Fibroblast of skin of right biceps (primary cell): ENCODE measurements at regions not wholly inside any gene's neighbourhood (a gene's known extent, or its start where the extent isn't known, plus 50 kb on each side); places are given as distances from the start of the nearest gene placed in this dataset.

ENCODE experiments used
- DNase-seq: peaks from one replicate; pipeline ENCODE4 v3.0.0-alpha.2; 2013

DNA sequence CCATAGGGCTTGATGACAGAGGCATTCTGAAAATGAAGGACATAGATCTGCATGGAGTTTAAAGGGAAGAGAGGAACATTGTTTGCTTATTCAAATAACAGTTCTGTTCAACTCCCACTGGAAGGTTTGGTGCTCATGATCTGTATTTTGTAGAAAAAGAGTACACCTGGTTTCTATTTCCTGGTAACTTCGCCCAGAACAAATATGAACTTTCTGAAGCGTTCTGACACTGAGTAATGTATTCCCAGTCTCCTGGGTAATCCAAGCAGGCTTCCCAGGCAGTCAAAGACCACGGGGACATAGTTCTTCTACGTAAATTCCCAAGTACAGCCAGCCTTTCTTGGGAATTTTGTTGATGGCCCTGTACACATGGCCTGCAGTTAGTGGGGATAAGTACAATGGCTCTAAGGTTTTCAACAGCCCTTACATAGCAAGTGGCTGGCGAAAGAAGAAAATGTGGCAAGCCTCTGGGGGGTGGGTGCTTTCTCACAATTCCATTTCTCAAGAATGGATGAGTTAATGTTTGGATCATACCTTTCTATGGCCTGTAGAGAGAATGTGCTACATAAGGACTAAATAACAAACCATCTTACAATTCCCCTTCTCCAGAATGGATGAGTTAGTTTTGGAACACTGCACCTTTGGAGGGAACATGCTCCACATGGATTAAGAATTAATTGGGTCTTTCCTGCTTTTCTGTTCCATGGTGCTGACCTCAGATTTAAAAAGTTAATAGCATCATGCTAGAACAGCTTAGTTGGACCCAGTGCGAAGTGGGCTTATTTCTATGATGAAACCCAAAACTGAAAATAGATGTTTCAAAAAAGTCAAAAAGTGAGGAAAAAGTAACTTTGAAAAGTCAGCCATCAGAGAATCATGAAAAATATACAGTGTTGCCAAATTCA is 52.7 kb downstream of the COL6A6 start:
- no peak for DNase-seq

DNA sequence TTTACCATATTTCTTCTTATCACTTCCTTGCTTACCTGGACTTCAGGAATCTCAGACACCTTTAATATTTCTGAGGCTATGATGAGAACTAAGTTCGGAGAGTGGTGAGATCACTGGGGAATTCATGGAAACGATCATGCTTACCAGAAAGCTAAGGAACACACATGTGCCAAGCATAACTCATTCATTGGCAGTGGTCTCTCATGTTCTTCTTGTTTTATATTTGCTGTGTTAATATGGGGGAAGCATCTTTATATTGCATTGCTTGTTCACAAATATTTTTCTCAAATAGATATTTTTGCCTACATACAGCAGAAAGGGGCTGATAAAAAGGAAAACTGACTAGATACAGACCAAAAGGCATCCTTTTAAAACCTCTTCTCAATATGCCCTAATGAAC is 55.8 kb downstream of the COL6A6 start:
- DNase-seq: no peak

DNA sequence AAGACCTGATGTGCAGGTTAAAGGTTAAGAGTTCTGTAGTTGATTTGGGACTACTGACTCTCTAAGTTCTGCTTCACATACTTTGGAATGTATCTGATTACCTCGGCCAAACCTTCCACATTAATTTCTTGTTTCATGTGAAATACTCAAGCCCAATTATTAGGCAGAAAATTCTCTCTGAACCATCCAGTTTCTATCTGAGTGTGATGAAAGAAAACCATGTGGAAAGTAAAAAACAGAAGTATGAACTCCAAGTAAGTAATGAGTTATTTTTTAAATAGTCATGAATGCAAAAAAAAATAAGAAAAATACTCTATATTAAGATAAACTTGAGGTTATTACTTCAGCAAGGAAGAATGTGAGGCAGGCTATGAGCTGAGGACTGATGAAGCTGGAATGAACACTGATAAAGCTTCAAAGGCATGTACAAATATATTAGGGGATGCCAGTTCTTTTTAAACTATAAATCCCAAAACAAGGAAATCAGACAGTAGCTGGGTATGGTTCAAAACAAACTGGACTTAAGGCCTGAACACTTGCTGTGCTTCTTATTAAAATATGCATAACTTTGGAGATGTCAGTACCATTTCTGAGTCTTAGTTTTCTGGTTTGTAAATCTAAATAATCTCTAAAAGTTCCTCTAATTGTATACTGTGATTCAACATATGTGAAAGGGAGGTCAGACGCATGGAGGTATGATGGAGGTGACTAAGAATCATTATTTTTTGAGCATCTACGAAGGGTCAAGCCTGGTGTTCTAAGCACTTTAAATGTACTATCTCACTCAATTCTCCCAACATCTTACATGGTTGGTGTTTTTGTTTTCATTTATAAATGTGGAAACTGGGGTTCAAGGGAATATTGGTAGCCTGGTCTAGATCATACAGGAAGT is 59.6 kb downstream of the COL6A6 start:
- DNase-seq: peak; percentile 80

DNA sequence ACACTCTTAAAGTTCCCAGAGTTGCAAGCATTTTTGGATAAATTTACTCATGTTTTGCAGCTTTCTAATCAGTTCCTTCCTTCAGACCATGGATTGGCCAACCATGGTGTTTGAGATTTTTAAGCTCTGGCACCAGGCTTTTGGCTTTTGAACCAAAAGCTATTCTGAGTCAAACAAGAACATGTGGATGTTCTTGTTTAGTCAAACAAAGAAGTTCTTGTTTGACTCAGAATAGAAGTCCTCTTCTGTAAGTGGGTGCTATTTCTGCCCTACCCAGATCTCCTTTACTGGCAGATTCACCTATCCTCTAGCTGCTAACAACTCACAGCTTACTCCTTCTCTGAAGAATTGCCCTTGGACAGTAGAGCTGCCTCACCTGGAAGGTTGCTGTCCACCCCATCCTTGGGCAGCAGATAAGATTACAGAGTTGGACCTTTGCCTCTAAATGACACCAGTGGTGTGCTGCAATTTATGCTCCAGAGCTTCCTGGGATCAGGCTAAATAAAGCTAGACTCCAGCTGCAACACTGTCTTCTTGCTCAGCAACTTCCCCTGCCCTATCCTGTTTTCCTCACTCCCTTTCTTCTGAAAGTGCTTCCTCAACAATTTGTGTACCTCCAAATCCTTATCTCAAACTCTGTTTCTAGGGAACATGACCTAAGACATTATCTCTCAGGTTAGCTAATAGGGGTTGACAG is 65.6 kb downstream of the COL6A6 start:
- no peak for DNase-seq

DNA sequence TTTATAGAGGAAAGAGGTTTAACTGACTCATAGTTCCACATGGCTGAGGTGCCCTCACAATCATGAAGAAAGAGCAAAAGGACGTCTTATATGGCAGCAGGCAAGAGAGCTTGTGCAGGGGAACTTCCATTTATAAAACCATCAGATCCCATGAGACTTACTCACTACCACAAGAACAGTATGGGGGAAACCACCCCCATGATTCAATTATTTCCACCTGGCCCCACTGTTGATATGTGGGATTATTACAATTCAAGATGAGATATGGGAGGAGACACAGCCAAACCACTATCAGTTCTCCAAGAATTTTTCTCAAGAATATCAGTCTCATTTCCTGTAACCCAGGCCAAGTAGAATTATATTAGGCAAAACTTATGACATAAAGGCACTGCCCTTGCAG is 77.8 kb downstream of the COL6A6 start:
- DNase-seq: peak; percentile 82

DNA sequence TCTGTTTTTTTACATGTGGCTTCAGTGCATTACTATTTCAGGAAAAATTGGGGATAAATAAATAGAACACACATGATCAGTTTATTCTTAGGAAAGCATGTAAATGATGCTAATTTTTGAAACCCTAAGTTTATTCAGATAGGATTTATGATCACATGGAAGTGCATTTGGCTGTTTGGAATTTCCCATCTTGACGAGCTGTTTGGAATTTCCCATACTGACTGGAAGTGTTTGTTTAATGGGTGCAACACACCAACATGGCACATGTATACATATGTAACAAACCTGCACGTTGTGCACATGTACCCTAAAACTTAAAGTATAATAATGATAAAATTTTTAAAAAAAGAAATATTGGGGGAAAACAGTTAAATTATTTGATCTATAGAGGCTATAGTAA is 79.5 kb downstream of the COL6A6 start:
- no peak for DNase-seq

DNA sequence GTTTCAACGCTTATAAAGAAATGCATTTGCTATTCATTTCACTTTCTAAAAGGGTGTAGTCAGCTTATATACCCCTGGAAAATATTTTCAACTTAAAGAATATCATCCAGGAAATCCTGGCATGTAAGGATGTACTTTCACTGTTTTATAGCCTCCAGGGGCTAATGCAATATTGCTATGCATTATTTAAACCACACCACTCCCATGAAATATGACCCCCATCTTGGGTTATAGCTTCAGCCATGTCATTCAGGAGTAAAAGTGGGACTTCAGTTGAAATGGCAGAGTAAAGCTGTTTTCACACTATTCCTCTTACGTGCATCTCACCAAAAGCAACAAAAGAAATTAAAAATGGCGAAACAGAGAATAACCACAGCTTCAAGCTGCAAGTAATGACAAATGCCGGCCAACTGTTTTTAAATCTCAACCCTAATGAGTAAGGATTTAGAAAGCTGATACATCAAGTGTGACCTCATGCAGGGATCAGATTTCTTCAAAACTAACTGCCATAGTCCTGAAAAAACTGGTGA is 84.5 kb downstream of the COL6A6 start:
- DNase-seq: peak; percentile 60

DNA sequence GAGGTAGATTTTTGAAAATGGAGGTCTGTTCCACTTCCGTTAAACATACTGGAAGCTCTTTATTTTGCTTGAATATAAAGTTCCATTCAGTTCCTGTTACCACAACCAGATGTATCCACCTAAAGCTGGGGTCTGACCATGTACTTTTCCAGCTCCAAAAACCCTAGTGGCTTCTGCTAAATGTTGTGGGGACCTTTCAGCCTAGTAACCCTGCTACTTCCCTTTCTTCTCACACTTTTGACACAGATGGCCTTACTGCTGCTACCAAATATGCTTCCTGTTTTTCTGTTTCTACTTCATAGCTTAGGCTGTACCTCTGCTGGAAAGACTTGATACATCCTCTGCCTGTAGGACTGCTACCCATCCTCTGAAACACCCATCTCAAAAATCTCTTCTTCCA is 87.8 kb downstream of the COL6A6 start:
- no peak for DNase-seq

DNA sequence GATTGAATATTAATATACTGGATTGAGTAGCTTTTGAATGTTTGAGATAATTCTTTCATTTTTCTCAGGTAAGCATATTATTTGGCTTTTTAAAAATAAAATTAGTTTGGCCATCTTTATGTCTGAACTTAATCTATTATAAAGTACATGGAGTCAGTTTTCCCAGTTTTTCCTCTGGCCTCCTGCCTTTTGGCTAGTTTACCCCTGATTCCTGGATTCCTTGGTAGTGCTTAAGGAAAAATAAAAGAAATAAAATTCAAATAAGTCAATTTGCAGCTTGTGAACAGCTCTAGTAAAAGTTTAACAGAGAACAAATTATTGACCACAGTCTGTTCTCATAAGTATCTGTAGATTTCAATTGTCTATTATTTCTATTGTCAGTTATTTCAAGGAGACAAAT is 89.4 kb downstream of the COL6A6 start:
- no peak for DNase-seq

DNA sequence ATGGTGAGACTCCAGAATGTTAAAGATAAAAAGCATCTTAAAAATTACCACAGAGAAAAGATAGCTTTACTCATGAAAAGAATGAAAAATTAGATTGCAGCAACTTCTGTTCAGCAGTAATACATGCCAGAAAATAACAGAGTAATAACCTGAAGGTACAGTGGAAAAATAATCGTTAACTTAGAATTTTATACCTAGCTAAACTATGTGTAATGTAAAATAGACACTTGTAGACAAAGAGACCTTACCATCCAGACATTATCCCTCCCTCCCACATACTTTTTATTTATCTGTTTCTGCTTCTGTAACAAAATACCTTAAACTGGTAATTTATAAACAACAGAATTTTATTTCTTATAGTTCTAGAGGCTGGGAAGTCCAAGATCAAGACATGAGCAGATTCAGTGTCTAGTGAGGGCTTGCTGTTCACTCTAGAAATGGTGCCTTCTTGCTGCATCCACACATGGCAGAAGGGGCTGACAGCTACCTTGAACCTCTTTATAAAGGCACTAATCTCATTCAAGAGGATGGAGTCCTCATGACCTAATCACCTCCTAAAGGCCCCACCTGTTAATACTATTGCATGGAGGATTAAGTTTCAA is 90.7 kb downstream of the COL6A6 start:
- DNase-seq: no peak

DNA sequence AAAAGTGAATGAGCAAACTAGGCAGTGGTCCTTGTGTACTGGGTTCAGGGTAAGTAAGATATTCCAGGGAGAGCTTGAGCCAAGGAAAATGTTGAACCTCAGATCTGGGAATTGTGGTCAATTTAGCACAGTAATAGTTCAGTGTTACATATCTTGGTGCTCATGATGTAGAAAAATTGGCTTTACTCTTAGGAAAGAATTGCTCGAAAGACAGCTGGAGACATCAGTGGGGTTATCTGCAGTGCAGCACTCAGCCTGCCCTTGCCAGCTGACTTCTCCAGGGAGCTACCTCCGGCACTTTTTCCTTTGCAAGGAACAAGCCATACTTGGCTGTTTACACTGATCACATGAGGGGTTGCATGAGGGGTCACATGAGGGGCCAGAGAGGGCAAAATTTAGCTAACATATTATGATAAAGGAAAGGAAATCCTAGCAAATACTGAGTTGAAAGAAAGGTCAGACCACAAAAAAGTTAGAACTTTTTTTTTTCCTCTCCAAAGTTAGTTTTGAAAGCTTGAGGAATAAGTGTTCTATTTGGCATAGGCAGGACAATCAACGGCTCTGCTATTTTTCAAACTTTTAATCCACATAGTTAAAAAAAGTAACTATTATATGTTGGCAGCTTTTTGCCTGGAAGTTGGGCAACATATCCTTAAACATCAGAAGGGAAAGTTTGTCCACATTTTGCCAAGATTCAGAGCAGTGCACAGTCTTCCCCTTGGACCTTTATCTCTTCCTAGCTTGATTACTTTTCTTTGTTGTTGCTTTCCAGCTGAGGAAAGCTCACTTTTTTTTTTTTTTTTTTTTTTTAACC is 92.4 kb downstream of the COL6A6 start:
- DNase-seq: peak; percentile 3

DNA sequence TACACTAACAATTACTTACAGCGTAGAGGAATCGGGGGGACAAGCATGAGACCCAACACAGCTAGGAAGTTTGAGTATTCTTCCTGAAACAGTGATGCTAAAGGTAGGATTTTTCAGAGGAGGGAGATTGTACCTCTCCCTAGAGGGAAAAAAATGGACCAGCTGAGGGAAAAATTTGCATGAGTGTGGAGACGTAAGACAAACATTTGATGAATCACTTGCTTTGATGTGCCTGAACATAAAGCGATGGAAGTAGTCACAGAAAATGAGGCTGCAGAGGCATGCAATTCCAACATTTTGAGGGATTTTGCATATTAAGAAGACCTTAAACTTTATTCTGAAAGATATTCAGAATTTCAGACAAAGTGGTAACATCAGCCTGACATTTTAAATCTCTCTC is 102.2 kb downstream of the COL6A6 start:
- no peak for DNase-seq

DNA sequence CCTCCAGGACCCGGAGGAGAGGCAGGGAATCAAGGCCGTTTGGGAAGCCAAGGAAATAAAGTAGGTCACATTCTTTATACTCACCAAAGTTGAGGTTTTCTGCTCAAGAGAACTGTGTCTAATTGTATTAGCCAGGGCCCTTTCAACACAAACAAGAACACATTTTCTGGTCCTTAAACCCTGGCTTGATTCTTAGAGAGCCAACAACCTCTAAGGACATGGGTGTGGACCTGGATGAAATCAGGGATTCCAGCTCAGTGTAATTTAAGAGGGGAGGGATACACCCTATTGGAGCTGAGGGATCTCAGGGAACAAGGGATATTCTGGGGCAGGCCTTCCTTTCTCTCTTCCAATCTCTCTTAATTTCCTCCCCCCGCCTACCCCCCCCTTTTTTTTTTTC is 104.8 kb downstream of the COL6A6 start:
- DNase-seq: no peak

DNA sequence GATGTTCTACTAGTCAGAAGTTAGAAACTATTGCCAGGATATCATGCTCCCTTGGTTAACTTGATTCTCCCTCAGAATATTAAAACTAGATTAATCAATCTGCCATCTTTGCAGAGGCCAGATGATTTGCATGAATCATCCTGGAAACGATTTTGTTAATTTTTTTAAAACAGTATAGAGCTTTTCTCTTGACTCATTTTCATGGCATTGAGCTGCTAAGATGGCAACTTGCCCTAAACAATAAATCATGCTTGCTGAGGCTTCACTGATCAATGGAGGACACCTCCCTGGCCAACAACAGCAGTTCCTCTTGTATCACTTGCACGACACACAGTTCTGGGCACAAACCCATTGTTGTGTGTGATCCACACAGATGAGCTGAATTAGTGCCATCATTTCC is 109.1 kb downstream of the COL6A6 start:
- DNase-seq: peak; percentile 89

DNA sequence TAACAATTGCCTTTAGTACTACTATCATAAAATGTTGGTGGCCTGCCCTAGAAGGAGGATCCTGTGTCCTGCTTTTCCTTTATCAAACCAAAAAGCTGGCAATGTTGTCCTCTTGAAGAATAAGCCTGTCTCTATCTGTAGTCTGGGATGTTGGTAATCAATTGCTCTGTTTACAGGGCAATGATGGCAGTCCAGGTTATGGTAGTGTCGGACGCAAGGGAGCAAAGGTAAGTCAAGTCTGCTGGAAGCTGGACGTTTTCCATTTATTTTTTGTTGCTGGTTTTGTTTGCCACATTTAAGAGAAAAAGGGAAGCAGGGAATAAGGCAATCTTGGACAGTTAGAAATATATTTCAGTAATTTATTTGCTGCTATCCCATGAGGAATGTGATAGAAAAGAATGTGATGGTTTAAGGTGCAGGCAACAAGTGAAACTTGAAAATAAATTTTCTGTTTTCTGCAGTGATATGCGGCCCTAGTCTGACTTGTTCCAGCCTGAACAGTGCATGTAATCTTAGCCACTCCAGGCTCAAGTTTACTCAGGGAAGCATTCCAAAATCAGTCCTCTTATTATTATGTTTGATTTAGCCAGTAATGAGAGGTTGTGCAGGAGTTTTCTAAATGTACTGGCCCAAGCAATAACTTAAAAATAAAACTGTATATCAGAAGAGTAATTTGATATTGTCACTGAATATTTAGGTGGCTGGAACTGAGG is 110.3 kb downstream of the COL6A6 start:
- DNase-seq: no peak

DNA sequence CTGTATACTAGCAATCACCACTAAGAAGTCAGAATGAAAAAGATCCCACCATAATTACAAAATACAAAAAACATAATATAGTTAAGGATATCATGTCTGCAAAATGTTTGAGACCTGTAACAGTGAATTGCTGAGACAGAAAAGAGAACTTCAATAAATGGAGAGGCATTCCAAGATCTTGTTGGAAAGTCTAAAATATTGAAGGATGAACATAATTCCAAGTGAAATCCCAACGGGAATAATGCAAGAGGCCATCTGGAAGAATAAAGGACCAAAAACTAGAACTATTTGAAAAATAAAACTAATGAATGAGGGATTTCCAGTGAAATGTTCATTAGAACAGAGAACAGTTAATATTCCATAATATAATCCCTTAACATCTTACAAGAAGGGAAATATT is 110.9 kb downstream of the COL6A6 start:
- DNase-seq: no peak
